Left lobe of liver (tissue), 2 donors: ENCODE measurements at regions not wholly inside any gene's neighbourhood (a gene's known extent, or its start where the extent isn't known, plus 50 kb on each side); places are given as distances from the start of the nearest gene placed in this dataset.

ENCODE experiments used
- ATAC-seq: fragments of 200-7000 bp; cut with Tn5 transposase; one replicate; pipeline ENCODE4 v1.9.1; 2020; ENCODE audit warnings: mild to moderate bottlenecking, moderate library complexity
- DNase-seq: peaks from one replicate; pipeline ENCODE4 v3.0.0-alpha.2; 2020; ENCODE audit warnings: low spot score
- donor health status: DM: no; HTN: no; CAD: no; lungs with moderate emphysema.
- donor health status: DM: no; HTN: yes; CAD: no.

DNA sequence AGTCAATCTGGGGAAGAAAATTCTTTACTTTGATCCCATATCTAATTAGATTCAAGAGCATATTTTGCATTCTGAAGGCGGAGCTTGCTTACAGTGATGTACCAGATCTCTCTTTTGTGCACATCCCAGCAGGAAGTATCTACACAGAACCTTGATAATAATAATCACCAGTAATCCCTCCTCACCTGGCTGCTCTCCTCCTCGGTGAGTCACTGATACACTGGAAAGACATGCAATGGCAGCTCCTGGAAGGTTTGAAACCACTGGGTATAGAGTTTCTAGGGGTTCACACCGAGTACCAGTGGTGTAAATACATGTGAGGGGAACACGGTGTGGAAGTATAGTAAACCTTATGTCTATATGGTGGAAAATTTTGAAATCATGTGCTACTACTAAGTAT lies 205.5 kb upstream of the TARS1 start:
- no peak for ATAC-seq
- no peak for DNase-seq

DNA sequence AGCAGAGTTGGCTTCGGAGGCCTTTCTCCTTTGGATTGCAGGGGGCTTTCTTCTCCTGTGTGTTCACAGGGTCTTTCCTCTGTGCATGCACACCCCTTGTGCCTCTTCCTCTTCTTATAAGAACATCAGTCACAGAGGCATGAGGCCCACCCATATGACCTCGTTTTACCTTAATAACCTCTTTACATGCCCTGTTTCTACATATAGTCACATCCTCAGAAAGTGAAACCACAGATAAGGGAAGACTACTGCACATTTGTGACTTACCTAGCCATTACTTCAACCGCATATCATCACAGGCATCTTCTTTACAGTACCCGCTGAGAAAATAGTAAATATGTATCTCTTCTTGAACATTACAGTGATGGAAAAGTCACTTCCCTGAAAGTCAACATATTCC lies 204.9 kb upstream of the TARS1 start:
- ATAC-seq = no peak
- no peak for DNase-seq

DNA sequence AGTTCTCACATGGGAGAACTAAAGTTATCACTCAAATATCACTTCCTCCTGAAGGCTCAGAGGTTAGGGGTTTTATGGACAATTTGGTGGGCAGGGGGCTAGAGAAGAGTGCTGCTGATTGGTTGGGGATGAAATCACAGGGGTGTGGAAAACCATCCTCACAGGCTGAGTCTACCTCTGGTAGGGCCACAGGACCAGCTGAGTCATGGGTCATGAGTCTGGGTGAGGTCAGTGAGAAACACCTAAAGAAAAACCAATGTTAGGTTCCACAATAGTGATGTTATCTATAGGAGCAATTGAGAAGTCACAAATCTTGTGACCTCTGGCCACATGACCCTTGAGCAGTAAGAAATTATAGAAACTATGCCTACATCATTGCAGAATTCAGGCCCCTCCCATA lies 203.3 kb upstream of the TARS1 start:
- DNase-seq (no peak), ATAC-seq (no peak)

DNA sequence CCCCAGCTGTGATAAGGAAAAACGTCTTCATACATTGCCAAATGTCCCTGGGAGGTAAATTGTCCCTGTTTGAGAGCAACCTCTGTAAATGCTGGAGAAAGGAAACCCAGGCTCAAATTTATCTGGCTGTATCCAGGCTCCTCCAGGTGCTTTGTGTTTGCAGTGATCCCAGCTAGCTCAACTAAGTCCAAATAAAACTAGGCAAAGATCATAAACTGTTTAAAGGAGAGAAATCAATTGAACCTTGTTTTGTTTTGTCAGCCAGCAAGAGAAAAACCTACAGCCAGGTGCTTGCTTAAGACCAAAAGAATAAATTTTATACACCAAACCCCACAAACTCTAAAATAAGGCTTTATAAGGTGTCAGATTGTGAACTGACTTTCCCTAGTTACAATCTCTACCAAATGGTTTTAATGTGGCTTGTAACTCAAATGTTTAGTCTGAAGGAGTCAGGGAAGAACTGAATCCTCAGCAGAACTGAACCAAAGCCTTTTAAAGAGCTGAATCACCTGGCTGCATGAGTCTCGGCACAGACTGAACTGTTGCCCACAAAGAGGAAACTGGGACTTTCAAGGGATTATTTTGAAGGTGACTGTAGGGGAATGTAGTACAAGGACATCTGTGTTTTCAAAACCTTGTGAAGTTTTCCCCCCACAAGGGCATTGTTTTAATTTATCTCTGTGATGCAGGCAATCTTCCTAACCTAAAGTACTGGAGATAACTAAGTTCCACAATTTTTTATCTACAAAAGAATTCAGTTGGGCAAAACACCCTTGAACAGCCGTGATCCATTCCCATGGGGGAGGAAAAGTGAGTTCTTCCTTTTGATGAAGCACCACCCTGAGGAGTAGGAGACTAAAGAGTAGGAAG lies 201.7 kb upstream of the TARS1 start:
- DNase-seq (peak; percentile 47), ATAC-seq (peak; percentile 82)

DNA sequence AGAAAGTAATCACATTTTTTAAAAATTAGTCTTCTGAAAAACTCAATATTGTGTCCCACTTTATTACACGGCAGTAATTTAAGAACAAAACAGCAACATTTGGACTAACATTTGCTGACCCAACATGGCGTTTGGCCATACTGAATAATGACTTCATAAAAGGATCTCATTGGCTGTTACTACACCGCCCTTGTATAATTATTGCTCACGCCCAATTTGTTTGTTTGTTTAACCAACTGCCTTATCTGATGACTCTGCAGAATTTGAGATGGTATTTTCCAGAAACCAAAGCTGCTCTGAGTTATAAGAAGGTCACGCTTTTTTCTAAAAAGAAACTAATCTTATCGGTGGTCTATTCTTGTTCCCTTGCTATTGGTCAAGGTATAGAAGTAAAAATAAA lies 200.2 kb upstream of the TARS1 start:
- ATAC-seq (peak; percentile 55), DNase-seq (no peak)

DNA sequence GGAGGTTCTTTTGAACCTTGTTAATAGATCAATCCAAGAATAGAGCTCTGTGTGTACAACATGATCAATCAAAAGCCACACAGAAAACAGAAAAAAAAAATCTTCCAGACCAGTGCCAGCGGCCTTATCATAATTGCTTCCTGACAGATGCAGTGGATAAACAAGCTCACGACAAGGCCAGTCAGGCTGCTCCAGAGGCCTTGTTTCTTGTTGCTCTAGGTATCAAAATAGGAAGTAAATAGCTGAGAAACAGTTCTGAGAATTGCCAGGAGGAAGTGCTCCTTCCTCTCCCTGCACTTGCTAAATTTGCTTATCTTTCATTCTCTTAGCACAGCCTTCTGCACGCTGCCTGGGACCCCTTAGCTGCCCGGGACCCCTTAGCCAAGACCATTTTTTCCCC lies 199.0 kb upstream of the TARS1 start:
- ATAC-seq (peak; percentile 41), DNase-seq (no peak)

DNA sequence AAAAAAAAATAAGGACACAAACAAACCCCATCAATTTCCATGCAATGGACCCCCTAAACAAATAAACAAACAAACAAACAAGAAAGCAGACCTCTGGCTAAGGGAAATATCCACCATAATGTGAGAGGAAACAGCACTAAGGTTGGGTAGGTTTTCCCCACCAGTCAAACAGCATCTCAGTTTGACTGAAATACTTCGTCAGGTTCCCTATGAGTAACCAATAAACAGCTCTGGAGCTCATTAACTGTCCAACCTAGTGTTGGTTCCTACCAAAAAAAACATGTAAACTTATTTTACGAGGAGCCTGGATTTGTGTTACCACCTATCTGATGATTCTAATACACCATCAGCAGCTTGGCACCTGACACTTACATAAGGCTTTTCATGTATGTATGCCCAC lies 198.5 kb upstream of the TARS1 start:
- ATAC-seq (no peak), DNase-seq (no peak)

DNA sequence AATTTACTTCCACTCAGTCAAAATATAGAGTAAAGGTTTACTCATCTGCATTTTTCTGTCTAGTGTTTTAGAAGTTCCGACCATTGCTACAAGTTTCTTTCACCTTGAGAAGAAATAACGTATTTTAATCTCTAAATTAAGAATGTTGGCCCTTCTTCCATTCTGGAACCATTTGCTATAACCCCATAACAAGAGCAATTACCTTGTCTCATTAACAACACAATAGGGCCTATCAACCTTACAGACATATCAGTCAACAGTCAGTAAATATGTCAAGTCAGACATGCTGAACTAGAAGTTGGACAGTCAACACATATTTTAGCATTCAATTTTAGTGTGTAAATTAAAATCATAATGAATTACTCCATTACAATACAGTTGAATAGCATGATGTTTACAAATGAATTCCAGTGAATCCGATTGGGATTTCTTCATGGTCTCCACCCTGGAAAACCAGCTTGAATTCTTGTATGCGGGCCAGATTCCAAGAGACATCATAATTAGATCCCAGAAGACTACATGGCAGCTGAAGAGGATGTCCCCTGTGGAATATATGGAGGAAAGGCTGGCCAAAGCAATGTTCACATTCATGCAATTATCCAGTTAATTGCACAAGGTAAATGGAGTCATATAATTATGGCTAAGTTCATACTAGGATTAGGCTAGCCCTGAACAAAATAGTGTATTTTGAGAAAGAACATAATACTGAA lies 196.2 kb upstream of the TARS1 start:
- ATAC-seq (no peak), DNase-seq (no peak)

DNA sequence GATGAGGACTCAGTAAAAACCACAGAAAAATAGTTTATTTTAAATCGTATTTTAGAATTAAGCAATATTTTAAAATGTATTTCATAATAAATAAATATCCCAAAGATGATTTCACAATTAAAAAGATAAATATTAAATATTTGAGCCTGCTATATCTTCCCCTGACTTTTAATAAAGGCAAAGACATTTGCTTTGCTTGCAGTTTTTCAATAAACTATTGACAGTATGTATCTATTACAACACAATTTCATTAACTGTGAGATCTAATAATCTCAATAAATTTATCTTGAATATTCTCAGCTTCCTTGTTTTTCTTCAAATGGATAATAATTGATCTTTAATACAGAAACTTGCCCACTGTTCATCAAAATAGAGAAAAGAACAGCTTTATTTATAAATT lies 186.2 kb upstream of the TARS1 start:
- no peak for ATAC-seq
- DNase-seq = no peak

DNA sequence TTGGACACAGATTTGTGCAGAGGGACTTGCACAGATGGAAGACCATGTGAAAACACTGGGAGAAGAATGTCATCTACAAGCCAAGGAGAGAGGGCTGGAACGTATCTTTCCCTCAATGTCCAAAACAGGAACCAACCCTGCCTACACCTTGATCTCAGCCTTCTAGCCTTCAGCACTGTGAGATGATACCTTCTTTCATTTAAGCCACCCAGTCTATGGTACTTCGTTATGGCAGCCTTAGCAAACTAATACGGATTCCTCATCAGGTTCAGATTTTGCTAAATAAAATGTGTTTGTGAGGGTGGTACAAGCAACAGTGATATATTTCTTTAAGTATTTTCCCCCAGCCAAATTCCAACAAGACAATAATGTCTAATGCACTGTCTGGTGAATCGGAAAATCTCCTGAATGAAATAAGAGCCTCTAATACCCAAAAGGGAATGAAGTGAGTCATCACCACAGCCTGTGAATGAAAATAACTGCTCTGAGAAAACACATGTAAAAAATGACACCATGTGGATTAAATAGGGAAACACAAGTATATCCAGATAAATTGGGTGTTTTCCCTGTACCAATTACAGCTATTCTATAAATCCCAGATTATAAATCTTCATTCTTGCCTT lies 182.8 kb upstream of the TARS1 start:
- ATAC-seq = peak; percentile 67
- DNase-seq = no peak

DNA sequence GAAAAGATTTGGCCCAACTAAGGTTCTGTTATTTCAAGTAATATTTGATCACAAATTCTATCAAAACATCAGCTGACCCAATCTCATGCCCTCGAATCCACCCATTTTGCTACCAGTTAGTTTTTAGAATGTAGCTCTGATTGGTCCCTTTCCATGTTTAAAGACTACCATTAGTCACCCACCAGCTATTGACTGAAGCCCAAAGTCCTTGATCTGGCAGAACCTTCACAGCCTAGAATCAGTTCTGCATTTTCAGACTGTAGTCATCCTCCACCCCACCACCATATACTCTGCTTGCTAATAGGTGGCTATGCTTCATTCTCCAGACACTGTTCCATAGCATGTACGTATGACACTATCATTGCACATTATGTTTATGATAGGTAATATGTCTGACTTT lies 182.2 kb upstream of the TARS1 start:
- ATAC-seq = no peak
- no peak for DNase-seq

DNA sequence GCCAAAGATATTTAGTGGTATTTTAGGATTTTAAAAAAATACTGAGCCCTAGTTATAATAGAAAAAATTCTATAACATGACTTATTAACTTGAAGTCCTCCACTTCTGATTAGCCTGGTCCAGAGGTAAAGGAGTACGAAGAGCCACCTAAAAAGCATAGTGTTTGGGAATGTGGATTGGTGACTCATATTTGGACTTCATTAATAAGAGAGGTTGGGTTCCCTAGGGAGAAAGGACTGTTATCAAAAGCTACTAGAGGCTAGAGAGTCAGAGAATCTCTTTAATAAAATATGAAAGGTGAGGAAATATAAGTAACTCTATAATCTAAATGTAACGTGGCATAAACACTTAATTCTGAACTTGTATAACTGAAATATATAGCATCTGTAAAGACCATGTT lies 180.7 kb upstream of the TARS1 start:
- DNase-seq = no peak

DNA sequence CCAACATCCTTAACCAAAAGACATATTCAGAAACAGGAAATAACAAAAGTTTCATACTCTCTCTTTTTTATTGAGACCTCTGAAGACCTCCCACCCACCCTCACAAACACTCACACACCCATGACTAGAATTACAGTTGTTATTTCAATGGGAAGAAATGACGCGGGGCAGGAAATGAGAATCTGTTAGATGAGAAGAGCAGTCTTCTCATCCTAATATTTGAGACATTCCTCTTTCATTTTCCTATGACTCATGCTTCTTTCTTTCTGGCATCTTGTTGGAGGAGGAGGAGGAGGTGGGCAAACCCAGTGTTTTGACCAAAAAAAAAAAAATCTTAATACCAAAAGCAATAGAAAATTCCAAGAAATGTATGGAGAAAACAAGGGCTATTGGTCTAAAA lies 179.5 kb upstream of the TARS1 start:
- DNase-seq = no peak
- ATAC-seq = no peak

More for the DNA sequence above, 180.7 kb upstream of the TARS1 start:
- no peak for ATAC-seq

DNA sequence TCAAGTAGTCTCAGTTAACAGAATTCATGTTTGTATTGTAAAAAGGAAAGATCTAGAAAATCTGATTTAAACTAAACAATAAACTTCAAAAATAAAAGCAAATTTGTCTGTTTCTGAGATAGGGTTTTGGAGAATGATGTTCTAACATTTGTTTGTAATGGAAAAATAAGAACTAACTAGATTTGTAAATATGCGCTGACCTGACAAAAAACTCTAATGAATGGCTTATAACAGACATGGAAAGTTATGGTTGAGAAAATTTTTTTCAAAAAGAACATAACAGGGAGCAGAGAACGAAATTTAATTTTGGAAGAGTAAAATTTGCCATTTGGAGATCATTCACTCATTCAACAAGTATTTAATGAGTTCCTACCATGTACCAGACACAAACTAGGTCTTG lies 179.0 kb upstream of the TARS1 start:
- DNase-seq = no peak
- no peak for ATAC-seq

DNA sequence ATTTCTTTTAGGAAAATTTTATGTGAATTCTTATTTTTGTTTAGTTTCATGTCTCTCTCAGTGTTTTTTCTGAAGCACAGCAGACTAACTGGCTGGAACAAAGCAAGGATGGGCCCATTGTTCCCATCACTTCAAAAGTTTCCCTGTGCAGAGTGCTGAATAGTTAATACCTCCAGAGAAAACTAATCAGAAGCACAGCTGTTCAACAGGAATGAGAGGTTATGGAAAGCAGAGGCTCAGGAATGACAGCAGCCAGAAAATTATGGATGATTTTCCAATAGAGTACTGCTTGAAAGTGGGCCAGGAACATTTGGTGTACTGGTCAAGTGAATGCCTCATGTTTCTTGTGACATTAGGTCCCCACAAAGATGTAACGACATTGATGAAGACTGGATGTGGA lies 173.0 kb upstream of the TARS1 start:
- ATAC-seq = no peak
- DNase-seq = no peak

DNA sequence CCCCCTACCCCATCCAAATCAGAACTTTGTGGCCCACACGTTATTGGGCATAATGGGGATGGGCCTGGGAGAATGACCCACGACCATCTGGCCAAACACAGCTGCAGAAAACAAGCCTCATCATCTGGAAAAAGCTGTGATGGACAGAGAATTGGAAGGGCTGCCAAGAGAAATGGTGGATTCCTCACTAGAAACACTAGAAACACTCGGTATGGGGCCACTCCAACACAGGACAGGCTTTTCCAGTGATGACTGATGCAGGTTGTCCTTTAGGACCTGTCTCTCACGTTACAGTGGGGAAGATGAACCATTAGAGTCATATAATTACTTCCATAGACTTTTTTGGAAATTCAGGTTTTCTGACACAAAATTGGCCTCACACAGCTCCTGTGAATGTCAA lies 172.4 kb upstream of the TARS1 start:
- ATAC-seq = no peak
- DNase-seq = no peak

DNA sequence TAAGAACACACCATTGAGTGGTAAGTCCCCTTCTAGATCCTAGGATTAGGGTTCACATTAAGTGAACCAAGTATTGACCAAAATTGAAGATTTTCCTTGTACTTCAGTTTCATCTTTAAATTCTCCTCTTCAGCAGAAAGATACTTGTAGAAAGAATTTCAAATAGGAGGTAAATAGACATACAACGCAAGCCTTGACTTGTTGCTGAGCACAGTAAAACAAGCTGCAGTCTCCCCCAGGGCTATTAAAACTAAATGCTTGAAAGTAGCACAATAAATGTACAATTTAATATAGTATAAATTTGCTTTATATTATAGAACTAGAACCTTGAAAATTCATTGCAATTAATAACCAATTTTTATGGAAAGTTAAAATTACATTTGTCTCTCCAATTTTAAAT lies 170.1 kb upstream of the TARS1 start:
- DNase-seq (no peak), ATAC-seq (no peak)

DNA sequence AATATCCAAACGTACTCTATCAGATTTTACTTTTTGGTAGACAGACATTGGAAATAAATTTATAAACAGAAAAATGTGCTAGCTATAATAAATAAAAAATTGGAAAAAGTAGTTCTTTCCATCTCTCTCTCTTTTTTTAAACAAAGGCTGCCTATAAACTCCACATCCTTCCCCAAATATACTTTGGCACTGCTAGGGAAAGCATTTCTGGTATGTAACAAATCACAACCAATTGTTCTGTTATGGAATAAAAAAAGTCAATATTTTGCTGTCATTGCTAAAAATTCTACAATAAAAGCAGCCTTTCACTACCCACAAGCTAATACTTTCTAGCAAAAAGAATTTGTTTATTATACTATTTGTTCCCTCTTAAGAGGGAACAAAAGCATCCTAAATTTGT lies 169.2 kb upstream of the TARS1 start:
- ATAC-seq = no peak

DNA sequence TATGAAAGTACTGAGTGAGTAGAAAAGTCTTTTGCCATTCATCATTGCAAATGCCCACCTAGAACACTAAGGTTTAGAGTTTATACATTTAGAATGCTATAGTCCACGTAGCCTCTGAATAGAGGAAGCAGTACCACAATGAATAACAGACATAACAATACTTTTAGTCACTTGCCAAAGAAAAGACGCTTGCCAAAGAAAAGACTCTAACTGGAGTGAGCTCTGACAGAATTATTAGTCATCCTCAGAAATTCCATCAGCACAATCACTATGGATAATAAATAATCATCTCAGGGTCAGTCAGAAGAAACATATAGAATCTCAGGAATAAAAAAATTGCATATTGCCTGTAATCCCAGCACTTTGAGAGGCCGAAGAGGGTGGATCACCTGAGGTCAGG lies 168.5 kb upstream of the TARS1 start:
- DNase-seq (no peak), ATAC-seq (no peak)

More for the DNA sequence above, 169.2 kb upstream of the TARS1 start:
- no peak for DNase-seq

DNA sequence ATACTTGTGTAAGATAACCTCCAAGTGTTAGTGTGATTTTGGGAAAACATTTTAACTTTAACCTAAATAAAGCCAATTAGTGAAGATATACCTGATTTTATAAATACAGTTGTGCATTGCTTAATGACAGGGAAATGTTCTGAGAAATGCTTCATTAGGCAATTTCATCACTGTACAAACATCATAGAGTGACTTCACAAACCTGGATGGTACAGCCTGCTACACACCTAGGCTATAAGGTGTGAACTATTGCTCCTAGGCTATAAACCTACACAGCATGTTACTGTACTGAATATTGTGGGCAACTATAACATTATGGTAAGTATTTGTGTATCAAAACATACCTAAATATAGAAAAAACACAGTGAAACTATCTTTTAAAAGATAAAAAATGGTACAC lies 166.8 kb upstream of the TARS1 start:
- ATAC-seq (no peak), DNase-seq (no peak)

DNA sequence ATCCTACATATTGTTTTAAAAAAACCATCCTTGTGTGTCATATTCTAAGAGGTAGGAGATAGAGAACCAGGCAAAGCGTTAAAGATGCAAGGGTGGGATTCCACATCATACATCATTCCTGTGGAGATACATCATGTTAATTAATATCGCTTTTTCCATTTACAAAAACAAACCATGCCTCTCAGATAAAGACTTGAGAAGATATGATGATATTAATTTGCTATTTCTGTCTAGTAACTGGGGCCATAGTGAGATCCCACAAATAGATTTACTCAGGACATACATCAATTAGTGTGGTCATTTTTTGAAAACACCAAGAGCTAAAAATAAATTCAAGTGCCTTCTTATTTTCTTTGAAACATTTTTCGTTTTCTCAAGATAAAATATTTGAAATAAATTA lies 165.4 kb upstream of the TARS1 start:
- ATAC-seq = no peak
- no peak for DNase-seq
